LNCAP (cell line): ENCODE measurements at regions not wholly inside any gene's neighbourhood (a gene's known extent, or its start where the extent isn't known, plus 50 kb on each side); places are given as distances from the start of the nearest gene placed in this dataset.

Experiments used
- CTCF ChIP-seq: fragments of 450-650 bp; IDR thresholded peaks from 2 replicates; pipeline ENCODE4 v1.5.1; 2017; ENCODE audit warnings: mild to moderate bottlenecking

- no peak for TF ChIP-seq CTCF
These were observed 206.2 kb upstream of the PTBP2 start for GRCh38 chr1:96515430-96515829.

- no peak for TF ChIP-seq CTCF
These were observed 205.7 kb upstream of the PTBP2 start for GRCh38 chr1:96515925-96516324.

- no peak for TF ChIP-seq CTCF
These were observed 201.6 kb upstream of the PTBP2 start for GRCh38 chr1:96519851-96520578.

- TF ChIP-seq CTCF: no peak
These were observed 201.0 kb upstream of the PTBP2 start for GRCh38 chr1:96520579-96520947.

GRCh38 chr1:96521010-96521409 lies 200.6 kb upstream of the PTBP2 start:
- no peak for TF ChIP-seq CTCF

GRCh38 chr1:96521994-96522760 lies 199.4 kb upstream of the PTBP2 start:
- TF ChIP-seq CTCF: no peak

- no peak for TF ChIP-seq CTCF
These were observed 198.7 kb upstream of the PTBP2 start for GRCh38 chr1:96522927-96523326.
